ENCODE measurements at regions not wholly inside any gene's neighbourhood (a gene's known extent, or its start where the extent isn't known, plus 50 kb on each side); places are given as distances from the start of the nearest gene placed in this dataset.
A peak's percentile ranks its signal among the peaks of the same experiment; 100 is the strongest.
"Not testable (repeated sequence)": the region's sequence is repeated elsewhere in the genome, so short reads cannot be mapped to it uniquely, and the experiment has no call there.

- not testable (repeated sequence) for DNase-seq
Measured at GRCh38 chr5:32931438-32931837, 220.3 kb downstream of the NPR3 start.

DNA sequence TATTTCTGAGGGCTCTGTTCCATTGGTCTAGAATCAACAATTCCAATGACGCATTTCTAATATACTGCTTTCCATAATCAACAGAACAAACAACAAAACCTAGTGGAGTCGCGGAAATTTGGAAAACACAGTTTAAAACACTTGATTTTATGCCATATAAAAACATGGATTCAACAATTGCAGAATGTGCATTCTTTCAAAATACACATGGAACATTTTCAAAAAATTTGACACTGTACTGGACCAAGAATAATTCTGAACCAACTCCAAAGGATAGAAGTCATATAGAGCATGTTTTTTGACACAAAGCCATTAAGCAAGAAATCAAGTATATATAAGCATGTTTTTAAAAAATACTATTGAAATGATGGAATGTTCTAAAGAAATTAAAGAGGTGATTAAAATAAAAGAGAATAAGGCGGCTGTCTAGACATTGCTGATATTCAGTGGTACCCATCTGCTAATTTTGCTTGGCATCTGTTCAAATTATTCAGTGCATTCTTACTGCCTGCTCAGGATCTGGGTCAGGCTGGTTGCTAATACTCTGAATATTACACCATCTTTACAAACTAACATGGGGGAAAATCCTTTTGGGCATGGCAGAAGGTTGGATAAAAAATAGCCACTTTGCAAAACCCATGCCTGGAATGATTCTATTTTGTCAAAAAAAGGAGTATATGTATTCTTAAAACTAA, 221.3 kb downstream of the NPR3 start:
- no peak for DNase-seq

DNA sequence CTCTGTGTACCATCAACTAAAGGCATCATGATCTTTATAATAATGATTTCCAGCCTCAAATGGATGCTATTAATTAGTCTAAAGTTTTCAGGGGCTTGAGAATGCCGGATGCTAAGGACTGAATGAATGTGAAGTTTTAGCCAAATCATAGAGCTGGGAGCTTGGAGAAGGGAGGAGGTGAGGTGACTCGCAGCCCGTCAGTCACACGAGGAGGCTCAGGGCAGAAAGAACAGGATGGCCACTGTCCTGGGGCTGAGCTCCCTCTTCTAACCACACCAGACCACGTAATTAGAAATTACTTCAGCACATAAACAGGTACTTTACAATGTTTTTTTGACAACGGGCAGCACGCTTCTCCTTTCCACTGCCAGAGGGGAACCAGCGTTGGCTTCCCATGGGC, 222.6 kb downstream of the NPR3 start:
- no peak for DNase-seq

GRCh38 chr5:32934529-32934928, 223.4 kb downstream of the NPR3 start:
- no peak for DNase-seq

- DNase-seq, result no peak
Measured at GRCh38 chr5:32935283-32935682, 224.2 kb downstream of the NPR3 start.

DNA sequence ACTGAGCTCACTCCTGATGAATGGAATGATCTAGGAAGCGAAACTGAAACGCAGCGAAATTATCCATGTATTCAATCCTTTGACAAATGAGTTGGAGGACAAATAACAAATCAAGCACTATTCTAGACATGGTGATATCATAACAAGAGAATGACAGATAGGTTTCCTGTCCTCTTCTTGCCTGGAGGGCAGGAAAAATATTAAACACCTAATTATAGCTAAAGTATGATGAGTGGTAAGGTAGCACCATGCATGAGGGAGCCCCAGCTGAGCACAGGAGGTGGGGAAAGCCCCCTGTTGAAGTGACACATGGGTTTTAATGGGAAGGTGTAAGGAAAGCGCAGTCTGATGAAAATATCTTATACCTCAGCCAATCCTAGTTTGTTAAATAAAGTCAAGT, 225.2 kb downstream of the NPR3 start:
- DNase-seq, result no peak

GRCh38 chr5:32942225-32942989, 231.3 kb downstream of the NPR3 start:
- no peak for DNase-seq

GRCh38 chr5:32949286-32949970, 238.3 kb downstream of the NPR3 start:
- no peak for DNase-seq

DNA sequence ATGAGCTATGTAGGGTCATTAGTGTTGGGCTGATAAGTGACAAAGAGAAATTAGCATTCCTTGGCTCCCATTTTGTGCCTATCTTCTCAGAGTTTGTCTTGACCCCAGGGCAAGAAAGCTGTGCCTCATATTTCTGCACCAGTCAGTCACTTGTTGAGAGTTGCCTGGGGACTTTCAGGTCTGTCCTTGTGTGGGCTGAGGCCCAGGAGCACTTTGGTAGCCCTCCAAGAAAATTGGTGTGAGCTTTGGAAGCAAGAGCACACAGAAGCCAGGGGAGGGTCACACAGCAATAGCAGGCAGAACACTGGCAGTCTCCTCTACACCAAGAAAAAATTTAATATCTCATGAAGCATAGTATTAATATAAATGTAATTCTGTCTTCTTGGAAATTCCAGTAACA, 239.9 kb downstream of the NPR3 start:
- DNase-seq, result no peak

GRCh38 chr5:32951878-32952277, 240.8 kb downstream of the NPR3 start:
- no peak for DNase-seq

DNA sequence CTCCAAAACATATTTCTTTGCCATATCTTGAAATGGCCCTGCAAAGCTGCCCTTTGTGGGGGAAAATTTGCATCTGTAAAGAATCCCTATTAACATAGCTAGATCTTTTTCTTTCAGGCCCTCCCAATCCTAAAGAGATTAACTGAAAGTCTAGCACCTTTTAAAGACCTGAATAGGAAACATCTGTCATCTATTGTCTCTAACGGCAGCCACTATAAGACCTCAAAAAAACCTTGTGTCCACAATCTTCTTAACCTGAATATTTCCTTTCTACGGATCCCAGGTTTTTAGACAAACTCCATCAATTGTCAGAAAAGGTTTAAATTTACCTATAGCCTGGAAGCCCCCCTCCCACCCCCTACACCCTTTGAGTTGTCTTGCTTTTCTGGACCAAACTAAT, 241.3 kb downstream of the NPR3 start:
- DNase-seq, result not testable (repeated sequence)

GRCh38 chr5:32953694-32954093, 242.6 kb downstream of the NPR3 start:
- DNase-seq, result no peak

DNA sequence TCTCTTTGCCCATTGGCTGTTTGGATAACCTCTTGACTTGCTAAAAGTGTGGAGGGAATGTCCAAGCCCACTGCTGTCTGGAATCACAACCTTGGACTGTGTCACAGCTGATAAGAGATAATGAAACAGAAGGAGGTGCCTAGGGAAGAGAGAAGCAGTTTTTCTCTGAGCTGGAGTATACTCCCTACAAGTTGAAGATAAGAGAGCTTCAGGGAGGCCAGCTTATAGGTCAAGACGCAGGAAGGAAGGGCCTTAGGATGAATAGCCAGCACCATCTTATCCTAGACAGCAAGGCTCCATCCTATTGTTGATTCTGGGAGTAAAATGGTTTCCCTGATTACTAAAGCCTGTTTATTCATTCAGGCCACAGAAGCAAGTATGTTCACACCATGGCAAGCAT, 244.7 kb downstream of the NPR3 start:
- DNase-seq, result no peak

- no peak for DNase-seq
Measured at GRCh38 chr5:32960340-32961058, 249.4 kb downstream of the NPR3 start.

GRCh38 chr5:32961059-32961415, 249.9 kb downstream of the NPR3 start:
- DNase-seq, result no peak

GRCh38 chr5:32964261-32964660, 253.1 kb downstream of the NPR3 start:
- DNase-seq, result no peak

GRCh38 chr5:32973646-32974045, 262.5 kb downstream of the NPR3 start:
- DNase-seq, result no peak

DNA sequence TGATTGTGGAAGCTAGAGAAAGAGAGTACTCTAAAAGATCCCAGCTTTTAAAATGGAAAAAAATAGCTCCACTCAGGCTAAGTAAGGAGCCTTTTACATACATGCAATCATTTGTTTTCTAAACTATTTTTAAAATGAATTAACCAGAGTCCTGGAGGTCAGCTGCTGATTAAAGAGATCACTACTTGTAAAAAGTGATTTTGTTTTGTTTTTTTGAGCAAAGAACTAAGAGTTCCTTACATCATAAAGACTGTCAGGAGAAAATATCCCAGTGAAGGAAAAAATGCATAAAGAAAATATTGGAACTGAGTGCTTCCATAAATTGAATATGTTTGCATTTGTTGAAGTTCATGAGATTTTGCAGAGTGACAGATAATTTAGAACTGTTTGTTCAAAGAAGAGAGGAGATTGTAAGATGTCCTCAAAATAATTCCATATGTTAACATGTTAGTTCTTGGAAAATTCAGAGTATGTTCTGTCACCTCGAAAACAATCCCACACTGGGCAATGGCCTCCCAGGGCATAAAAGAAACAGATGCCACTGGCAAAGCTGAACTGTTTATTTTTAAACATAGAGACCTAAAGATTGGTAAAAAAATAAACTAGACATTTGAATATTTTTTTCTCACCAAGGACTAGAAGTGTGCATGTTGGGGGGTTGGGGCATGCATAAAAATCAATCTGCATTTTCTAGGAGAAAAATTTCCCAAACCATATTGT, 264.7 kb downstream of the NPR3 start:
- peak; percentile 11 for DNase-seq

GRCh38 chr5:32981061-32981460, 269.9 kb downstream of the NPR3 start:
- DNase-seq, result no peak

- DNase-seq, result no peak
Measured at GRCh38 chr5:32984851-32985610, 273.9 kb downstream of the NPR3 start.

GRCh38 chr5:32989815-32990214, 278.7 kb downstream of the NPR3 start:
- DNase-seq, result no peak

Measured in left kidney (tissue), 1 donor.